ENCODE measurements at regions not wholly inside any gene's neighbourhood (a gene's known extent, or its start where the extent isn't known, plus 50 kb on each side); places are given as distances from the start of the nearest gene placed in this dataset.

GRCh38 chr5:174172152-174172551, 126.6 kb downstream of the NSG2 start:
- Mint-ChIP-seq H3K9me3 (ENCODE audit: unreplicated experiment) (no peaks in the 10 kb centered on the region), H3K4me1 (ENCODE audit: unreplicated experiment) (no peaks in the 10 kb centered on the region), H3K27me3 (ENCODE audit: unreplicated experiment) (peaks cover 4% of the 10 kb centered on the region), H3K4me3 (ENCODE audit: unreplicated experiment) (no peak overlapping the region), H3K27ac (ENCODE audit: unreplicated experiment) (no peak overlapping the region), H3K36me3 (ENCODE audit: low read depth, unreplicated experiment) (no peaks in the 10 kb centered on the region)
- no peak for DNase-seq (ENCODE audit: low spot score)
- no peak for TF ChIP-seq CTCF (IDR thresholded peaks at IDR 0.05; ENCODE audit: unreplicated experiment)

GRCh38 chr5:174172566-174172965, 127.1 kb downstream of the NSG2 start:
- H3K4me1 Mint-ChIP-seq (ENCODE audit: unreplicated experiment): no peaks in the 10 kb centered on the region
- DNase-seq (ENCODE audit: low spot score): no peak
- no peak overlapping the region for H3K4me3 Mint-ChIP-seq (ENCODE audit: unreplicated experiment)
- H3K9me3 Mint-ChIP-seq (ENCODE audit: unreplicated experiment): no peaks in the 10 kb centered on the region
- no peaks in the 10 kb centered on the region for H3K36me3 Mint-ChIP-seq (ENCODE audit: low read depth, unreplicated experiment)
- H3K27me3 Mint-ChIP-seq (ENCODE audit: unreplicated experiment): peaks cover 4% of the 10 kb centered on the region
- H3K27ac Mint-ChIP-seq (ENCODE audit: unreplicated experiment): no peak overlapping the region
- TF ChIP-seq CTCF (IDR thresholded peaks at IDR 0.05; ENCODE audit: unreplicated experiment): no peak

- no peak for DNase-seq (ENCODE audit: low spot score)
- Mint-ChIP-seq H3K36me3 (ENCODE audit: low read depth, unreplicated experiment) (no peaks in the 10 kb centered on the region), H3K9me3 (ENCODE audit: unreplicated experiment) (no peaks in the 10 kb centered on the region), H3K27me3 (ENCODE audit: unreplicated experiment) (peaks cover 4% of the 10 kb centered on the region), H3K4me1 (ENCODE audit: unreplicated experiment) (no peaks in the 10 kb centered on the region), H3K4me3 (ENCODE audit: unreplicated experiment) (no peak overlapping the region), H3K27ac (ENCODE audit: unreplicated experiment) (no peak overlapping the region)
- TF ChIP-seq CTCF (IDR thresholded peaks at IDR 0.05; ENCODE audit: unreplicated experiment): no peak
Measured at GRCh38 chr5:174173766-174174165, 128.3 kb downstream of the NSG2 start.

GRCh38 chr5:174175716-174176268, 130.3 kb downstream of the NSG2 start:
- no peak for DNase-seq (ENCODE audit: low spot score)
- Mint-ChIP-seq H3K4me1 (ENCODE audit: unreplicated experiment) (no peaks in the 10 kb centered on the region), H3K36me3 (ENCODE audit: low read depth, unreplicated experiment) (no peaks in the 10 kb centered on the region), H3K4me3 (ENCODE audit: unreplicated experiment) (no peak overlapping the region), H3K27me3 (ENCODE audit: unreplicated experiment) (peaks cover 4% of the 10 kb centered on the region), H3K9me3 (ENCODE audit: unreplicated experiment) (no peaks in the 10 kb centered on the region), H3K27ac (ENCODE audit: unreplicated experiment) (no peak overlapping the region)
- no peak for TF ChIP-seq CTCF (IDR thresholded peaks at IDR 0.05; ENCODE audit: unreplicated experiment)

- no peaks in the 10 kb centered on the region for H3K36me3 Mint-ChIP-seq (ENCODE audit: low read depth, unreplicated experiment)
Measured at GRCh38 chr5:174176511-174176910, 131.0 kb downstream of the NSG2 start.

More at GRCh38 chr5:174176511-174176910, 131.0 kb downstream of the NSG2 start:
- no peak for TF ChIP-seq CTCF (IDR thresholded peaks at IDR 0.05; ENCODE audit: unreplicated experiment)
- Mint-ChIP-seq H3K9me3 (ENCODE audit: unreplicated experiment) (no peaks in the 10 kb centered on the region), H3K4me1 (ENCODE audit: unreplicated experiment) (no peaks in the 10 kb centered on the region), H3K27ac (ENCODE audit: unreplicated experiment) (no peak overlapping the region), H3K4me3 (ENCODE audit: unreplicated experiment) (no peak overlapping the region), H3K27me3 (ENCODE audit: unreplicated experiment) (peaks cover 4% of the 10 kb centered on the region)
- no peak for DNase-seq (ENCODE audit: low spot score)
